ENCODE measurements at regions not wholly inside any gene's neighbourhood (a gene's known extent, or its start where the extent isn't known, plus 50 kb on each side); places are given as distances from the start of the nearest gene placed in this dataset.

DNA sequence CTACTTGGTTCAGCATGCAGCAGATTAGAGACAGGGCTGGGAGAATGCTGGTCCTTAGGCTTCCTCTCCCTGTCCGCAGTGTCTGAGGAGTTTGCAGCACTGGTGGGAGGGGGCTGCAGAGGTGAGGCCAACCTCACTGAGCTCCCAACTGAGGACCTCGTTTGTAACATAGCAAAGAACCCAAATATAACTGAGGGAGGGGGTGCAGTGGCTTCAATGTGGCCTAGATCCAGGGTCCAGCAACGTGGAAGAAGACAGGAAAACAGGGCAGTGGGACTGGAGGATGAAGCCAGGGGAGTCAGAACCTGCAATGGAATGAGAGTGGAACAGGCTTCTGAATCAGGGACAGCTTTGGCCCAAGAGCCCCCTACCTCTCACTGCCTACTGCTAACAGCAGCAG, 84.3 kb upstream of the MAFB start:
- no peaks in the 10 kb centered on the region for H3K9me3 Mint-ChIP-seq
- no peak for ATAC-seq (replicated peaks; ENCODE audit: extremely low read depth, poor library complexity, severe bottlenecking)
- H3K36me3 Mint-ChIP-seq (ENCODE audit: insufficient read depth), result peaks cover 4% of the 10 kb centered on the region
- no peak overlapping the region for H3K4me3 Mint-ChIP-seq
- H3K27ac Mint-ChIP-seq (ENCODE audit: low read depth), result no peak overlapping the region
- peaks cover 8% of the 10 kb centered on the region for H3K4me1 Mint-ChIP-seq
- H3K27me3 Mint-ChIP-seq, result peaks cover 28% of the 10 kb centered on the region
- DNase-seq (ENCODE audit: low spot score in 2 of 2), result no peak

DNA sequence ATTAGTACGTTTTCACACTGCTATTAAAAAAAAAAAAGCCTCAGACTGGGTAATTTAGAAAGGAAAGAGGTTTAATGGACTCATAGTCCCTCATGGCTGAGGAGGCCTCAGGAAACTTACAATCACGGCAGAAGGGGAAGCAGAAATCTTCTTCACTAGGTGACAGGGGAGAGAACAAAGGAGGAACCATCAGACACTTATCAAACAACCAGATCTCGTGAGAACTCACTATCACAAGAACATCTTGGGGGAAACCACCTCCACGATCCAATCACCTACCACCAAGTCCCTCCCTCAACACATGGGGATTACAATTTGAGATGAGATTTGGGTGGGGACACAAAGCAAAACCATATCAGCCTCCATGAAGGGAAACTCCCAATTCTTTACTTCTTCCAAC, 85.2 kb upstream of the MAFB start:
- no peaks in the 10 kb centered on the region for H3K9me3 Mint-ChIP-seq
- H3K27me3 Mint-ChIP-seq, result peaks cover 19% of the 10 kb centered on the region
- DNase-seq (ENCODE audit: low spot score in 2 of 2) (no peak), ATAC-seq (replicated peaks; ENCODE audit: extremely low read depth, poor library complexity, severe bottlenecking) (no peak)
- no peak overlapping the region for H3K27ac Mint-ChIP-seq (ENCODE audit: low read depth)
- peaks cover 4% of the 10 kb centered on the region for H3K36me3 Mint-ChIP-seq (ENCODE audit: insufficient read depth)
- no peak overlapping the region for H3K4me3 Mint-ChIP-seq
- H3K4me1 Mint-ChIP-seq, result peaks cover 8% of the 10 kb centered on the region

DNA sequence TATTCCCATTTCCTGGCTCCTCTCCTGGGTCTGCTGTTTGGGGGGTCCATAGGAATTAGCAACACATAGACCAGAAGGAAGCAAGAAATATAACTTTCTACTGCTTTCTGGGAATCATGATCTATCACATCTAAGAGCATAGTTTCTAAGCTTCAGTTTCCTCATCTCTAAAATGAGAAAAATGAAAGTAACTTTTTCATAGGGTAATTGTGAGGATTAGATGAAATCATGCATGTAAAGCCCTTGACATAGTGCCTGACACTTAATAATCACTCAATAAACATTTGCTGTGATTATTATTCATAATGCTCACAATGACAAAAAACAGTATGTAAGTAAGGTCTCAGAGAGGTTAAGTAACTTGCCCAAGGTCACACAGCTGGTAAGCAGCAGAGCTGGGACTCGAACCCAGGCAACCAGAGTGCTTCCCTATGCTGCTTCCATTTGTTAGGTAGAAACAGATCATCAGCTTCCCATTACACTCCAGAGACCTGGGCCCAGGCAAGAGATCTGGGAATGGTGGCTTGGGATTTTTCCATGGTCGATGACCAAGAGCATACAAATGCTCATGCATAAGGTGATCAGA, 86.6 kb upstream of the MAFB start:
- Mint-ChIP-seq H3K36me3 (ENCODE audit: insufficient read depth) (peaks cover 4% of the 10 kb centered on the region), H3K4me3 (no peak overlapping the region), H3K27ac (ENCODE audit: low read depth) (no peak overlapping the region), H3K27me3 (peaks cover 8% of the 10 kb centered on the region), H3K9me3 (no peaks in the 10 kb centered on the region), H3K4me1 (peaks cover 8% of the 10 kb centered on the region)
- DNase-seq (ENCODE audit: low spot score in 2 of 2), result no peak
- ATAC-seq (replicated peaks; ENCODE audit: extremely low read depth, poor library complexity, severe bottlenecking), result no peak

DNA sequence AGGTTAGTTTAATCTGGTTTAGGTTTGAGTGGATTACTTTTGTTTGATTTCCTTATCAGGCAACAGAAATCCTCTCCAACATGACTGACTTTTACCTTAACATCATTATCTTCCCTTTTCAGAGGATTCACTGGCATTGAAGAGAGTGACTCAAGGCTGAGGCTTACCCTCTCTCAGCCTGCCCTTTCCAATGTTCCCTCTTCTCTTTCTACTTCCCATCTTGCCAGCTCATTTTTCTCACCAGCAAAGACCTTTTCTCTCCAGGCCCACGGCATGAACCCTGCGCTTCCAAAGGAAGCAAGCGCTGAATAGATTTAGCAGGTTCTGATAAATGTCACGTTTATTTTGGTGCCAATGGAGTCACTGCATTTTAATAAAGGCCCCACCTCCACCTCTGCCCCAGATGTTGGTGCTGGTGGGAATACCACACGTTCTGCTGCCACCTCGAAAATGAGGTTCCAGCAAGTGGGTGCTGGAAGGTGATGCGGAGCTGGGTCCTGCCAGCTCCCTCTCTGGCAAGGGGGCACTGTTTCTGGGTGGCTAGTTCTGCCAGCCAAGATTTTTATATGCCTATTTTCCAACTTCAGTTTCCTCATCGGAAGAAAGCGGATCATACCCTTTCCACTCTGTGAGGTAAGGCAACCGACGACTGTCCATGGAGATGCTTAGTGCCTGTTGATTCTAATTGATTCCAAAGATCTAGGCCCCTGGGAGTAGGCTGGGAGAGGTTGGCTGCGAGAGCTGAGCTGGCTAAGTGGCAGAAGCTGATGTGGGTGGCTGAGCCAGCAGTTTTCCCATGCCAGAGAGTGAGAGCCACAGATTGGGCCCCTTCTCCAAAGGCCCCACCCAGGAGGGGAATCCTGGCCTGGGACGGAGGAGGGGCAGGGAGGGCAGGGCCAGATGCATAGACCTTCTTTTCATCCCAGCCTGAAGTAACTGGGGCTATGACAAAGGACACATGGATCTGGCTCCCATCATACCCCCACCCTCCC, 87.7 kb upstream of the MAFB start:
- Mint-ChIP-seq H3K27ac (ENCODE audit: low read depth) (no peak overlapping the region), H3K4me1 (peaks cover 8% of the 10 kb centered on the region), H3K36me3 (ENCODE audit: insufficient read depth) (peaks cover 2% of the 10 kb centered on the region), H3K4me3 (no peak overlapping the region), H3K27me3 (no peaks in the 10 kb centered on the region), H3K9me3 (no peaks in the 10 kb centered on the region)
- DNase-seq (ENCODE audit: low spot score in 2 of 2), result no peak
- no peak for ATAC-seq (replicated peaks; ENCODE audit: extremely low read depth, poor library complexity, severe bottlenecking)

DNA sequence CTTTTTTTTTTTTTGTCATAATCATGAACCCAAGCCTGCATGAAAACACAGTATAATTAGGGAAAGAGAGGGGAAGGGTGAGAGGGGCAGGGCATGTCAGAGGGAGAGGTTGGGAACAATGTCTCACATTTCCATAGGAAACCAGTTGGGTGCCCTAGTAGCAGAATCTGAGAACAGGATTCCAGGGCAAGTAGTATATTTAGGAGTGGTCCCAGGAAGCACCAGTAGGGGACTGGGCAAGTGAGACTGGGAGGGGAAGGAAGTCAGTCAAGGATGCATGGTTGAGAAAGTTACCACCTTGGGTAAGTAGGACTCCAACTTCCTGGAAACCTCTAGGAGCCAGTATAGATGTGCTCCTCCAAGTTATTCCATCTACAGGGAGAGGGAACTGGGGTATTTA, 88.6 kb upstream of the MAFB start:
- DNase-seq (ENCODE audit: low spot score in 2 of 2), result no peak
- Mint-ChIP-seq H3K27me3 (no peaks in the 10 kb centered on the region), H3K4me1 (peaks cover 8% of the 10 kb centered on the region), H3K4me3 (no peak overlapping the region), H3K36me3 (ENCODE audit: insufficient read depth) (peaks cover 2% of the 10 kb centered on the region), H3K9me3 (no peaks in the 10 kb centered on the region), H3K27ac (ENCODE audit: low read depth) (no peak overlapping the region)
- no peak for ATAC-seq (replicated peaks; ENCODE audit: extremely low read depth, poor library complexity, severe bottlenecking)

DNA sequence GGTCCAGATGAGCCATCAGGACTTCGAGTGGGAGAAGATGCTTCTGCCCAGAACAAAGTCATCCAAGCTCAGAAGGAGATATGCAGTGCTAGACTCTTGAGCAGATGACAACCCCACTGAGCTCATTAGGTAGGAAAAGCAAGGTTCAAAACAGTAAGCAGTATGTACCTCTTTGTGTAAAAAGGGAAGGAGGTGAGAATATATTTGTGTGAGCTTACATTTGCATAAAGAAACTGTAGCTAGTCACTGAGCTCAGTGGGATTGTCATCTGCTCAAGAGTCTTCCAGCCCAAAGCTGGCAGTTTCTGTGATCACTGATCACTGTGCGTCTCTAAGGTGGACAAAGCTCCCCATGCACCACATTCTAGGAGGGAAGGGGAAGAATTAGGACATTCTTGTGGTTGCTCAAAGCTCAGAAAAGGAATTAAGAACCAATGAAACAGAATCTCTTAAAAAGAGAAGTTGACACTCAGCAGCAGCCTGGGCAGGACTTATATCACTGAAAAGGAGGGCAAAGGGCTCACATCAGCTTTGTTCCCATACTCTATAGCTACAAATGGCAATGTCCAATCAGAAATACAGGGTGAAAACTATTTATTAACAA, 90.0 kb upstream of the MAFB start:
- peaks cover 10% of the 10 kb centered on the region for H3K4me1 Mint-ChIP-seq
- no peaks in the 10 kb centered on the region for H3K9me3 Mint-ChIP-seq
- no peaks in the 10 kb centered on the region for H3K27me3 Mint-ChIP-seq
- ATAC-seq (replicated peaks; ENCODE audit: extremely low read depth, poor library complexity, severe bottlenecking), result no peak
- no peak for DNase-seq (ENCODE audit: low spot score in 2 of 2)
- no peak overlapping the region for H3K27ac Mint-ChIP-seq (ENCODE audit: low read depth)
- H3K36me3 Mint-ChIP-seq (ENCODE audit: insufficient read depth), result no peaks in the 10 kb centered on the region
- H3K4me3 Mint-ChIP-seq, result no peak overlapping the region

DNA sequence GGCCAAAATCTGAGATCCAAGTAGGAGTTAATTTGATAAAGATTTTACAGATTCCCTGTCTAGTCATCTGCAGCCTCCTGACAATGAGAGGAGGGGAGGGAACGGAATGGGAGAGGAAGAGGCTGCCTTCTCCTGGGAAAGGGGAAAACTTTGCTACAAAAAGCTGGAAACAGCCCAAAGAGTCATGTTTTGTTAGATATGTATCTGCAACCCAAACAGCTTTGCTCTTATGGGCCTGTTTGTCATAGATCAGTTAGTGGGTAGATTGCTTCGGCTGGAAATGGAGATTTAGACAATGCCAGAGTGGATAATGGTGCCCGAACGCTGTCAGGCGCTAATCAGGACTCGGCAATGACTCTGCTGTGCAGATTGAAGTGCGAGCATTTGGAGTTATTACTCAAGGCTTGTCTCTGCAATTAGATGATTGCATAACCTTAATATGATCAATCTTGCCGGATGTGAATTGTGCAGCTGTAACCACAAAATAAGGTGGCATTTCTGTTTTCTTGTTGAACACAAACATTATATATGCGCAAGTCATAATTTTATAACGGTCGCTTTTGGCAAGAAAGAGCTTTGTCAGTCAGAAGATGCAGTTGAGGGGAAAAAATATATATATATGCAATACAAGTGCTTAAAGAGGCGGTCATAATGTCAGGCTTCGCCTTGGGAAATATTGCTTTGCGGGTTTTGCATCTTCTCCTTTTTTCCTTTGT, 92.4 kb upstream of the MAFB start:
- peaks cover 5% of the 10 kb centered on the region for H3K4me1 Mint-ChIP-seq
- no peak overlapping the region for H3K27ac Mint-ChIP-seq (ENCODE audit: low read depth)
- no peaks in the 10 kb centered on the region for H3K9me3 Mint-ChIP-seq
- H3K27me3 Mint-ChIP-seq, result no peaks in the 10 kb centered on the region
- DNase-seq (ENCODE audit: low spot score in 2 of 2) (no peak), ATAC-seq (replicated peaks; ENCODE audit: extremely low read depth, poor library complexity, severe bottlenecking) (peak; percentile 3)
- no peak overlapping the region for H3K4me3 Mint-ChIP-seq
- H3K36me3 Mint-ChIP-seq (ENCODE audit: insufficient read depth), result no peaks in the 10 kb centered on the region

DNA sequence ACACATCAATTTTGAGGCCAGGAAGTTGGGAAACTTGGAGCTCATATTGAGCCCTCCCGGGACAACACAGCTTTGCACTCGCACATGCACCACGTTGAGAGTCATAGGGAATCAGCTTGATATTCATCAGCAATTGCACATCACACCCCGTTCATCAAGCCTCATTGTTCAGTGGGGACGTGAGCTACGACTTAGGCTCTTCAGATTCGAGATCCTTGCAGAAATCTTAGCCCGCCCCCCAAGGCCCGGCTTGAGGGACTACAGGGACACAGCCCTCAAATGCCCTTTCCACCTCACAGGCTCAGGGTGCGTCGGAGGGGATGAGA, 93.0 kb upstream of the MAFB start:
- H3K36me3 Mint-ChIP-seq (ENCODE audit: insufficient read depth), result no peaks in the 10 kb centered on the region
- no peaks in the 10 kb centered on the region for H3K9me3 Mint-ChIP-seq
- ATAC-seq (replicated peaks; ENCODE audit: extremely low read depth, poor library complexity, severe bottlenecking), result no peak
- H3K27me3 Mint-ChIP-seq, result no peaks in the 10 kb centered on the region
- peaks cover 5% of the 10 kb centered on the region for H3K4me1 Mint-ChIP-seq
- no peak overlapping the region for H3K27ac Mint-ChIP-seq (ENCODE audit: low read depth)
- no peak for DNase-seq (ENCODE audit: low spot score in 2 of 2)
- no peak overlapping the region for H3K4me3 Mint-ChIP-seq

DNA sequence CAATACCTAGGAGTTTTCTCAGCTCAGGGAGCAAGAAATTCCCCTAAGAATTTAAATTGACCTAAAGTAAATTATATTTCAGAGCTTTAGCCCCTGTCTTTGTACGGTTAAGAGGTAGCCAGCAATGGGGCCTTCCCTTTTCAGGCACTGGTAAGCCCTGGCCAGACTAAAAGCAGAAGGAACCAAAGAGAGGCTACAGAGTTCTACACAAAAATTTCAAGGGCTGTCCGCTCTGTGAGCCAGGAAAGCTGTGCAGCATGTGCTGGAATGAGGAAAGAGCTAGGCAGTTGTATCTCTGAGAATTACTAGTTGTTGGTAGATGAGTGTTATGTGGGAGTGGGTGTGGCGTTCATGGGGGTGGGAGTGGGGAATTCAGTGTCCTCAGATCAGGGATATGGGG, 96.3 kb upstream of the MAFB start:
- DNase-seq (ENCODE audit: low spot score in 2 of 2), result no peak

DNA sequence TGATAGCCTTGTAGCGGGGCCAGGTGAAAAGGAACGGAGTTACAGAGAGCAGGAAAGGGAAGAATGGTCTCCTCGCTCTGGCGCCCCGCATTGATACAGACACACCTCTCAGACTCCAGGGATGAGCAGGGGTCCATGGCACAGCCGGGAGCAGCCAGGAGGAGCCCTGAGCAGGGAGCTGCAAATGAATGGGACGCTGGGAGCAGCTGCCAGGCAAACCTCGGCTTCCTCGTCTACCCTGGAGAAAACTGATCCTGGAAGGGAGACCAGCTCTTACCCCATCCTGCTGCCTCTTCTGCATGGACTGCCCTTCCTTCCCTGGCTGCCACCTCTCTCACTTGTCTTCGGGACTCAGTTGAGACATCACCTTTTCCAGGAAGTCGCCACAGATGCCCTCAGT, 97.3 kb upstream of the MAFB start:
- H3K27me3 Mint-ChIP-seq, result peaks cover 23% of the 10 kb centered on the region
- H3K27ac Mint-ChIP-seq (ENCODE audit: low read depth), result no peak overlapping the region
- no peak overlapping the region for H3K4me3 Mint-ChIP-seq
- H3K36me3 Mint-ChIP-seq (ENCODE audit: insufficient read depth), result no peaks in the 10 kb centered on the region
- H3K4me1 Mint-ChIP-seq, result peaks cover 5% of the 10 kb centered on the region
- DNase-seq (ENCODE audit: low spot score in 2 of 2), result no peak
- H3K9me3 Mint-ChIP-seq, result no peaks in the 10 kb centered on the region
- no peak for ATAC-seq (replicated peaks; ENCODE audit: extremely low read depth, poor library complexity, severe bottlenecking)

More for the DNA sequence above, 96.3 kb upstream of the MAFB start:
- no peak for ATAC-seq (replicated peaks; ENCODE audit: extremely low read depth, poor library complexity, severe bottlenecking)
- Mint-ChIP-seq H3K27me3 (peaks cover 23% of the 10 kb centered on the region), H3K9me3 (no peaks in the 10 kb centered on the region), H3K4me1 (peaks cover 5% of the 10 kb centered on the region), H3K27ac (ENCODE audit: low read depth) (no peak overlapping the region), H3K4me3 (no peak overlapping the region), H3K36me3 (ENCODE audit: insufficient read depth) (no peaks in the 10 kb centered on the region)

DNA sequence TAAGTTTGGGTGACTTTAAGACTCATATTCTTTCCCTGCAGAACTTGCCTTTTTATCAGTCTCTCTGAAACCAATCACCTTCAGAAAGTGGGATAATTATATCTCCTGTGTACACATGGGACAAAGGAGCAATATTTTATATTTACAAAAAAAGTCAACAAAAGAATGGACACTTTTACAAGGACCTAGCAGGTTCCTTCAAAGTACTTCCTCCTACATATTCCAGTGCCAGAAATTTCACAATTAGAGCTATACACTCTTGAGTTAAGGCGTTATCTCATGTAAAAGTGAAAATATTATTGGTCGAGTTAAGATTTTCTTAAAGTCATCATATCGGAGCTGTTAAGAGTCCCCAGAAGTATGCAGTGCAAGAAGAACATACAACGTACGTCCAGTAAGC, 98.9 kb upstream of the MAFB start:
- Mint-ChIP-seq H3K4me3 (no peak overlapping the region), H3K27ac (ENCODE audit: low read depth) (no peak overlapping the region), H3K4me1 (peaks cover 5% of the 10 kb centered on the region), H3K27me3 (peaks cover 23% of the 10 kb centered on the region), H3K9me3 (no peaks in the 10 kb centered on the region), H3K36me3 (ENCODE audit: insufficient read depth) (no peaks in the 10 kb centered on the region)
- ATAC-seq (replicated peaks; ENCODE audit: extremely low read depth, poor library complexity, severe bottlenecking) (no peak), DNase-seq (ENCODE audit: low spot score in 2 of 2) (no peak)

DNA sequence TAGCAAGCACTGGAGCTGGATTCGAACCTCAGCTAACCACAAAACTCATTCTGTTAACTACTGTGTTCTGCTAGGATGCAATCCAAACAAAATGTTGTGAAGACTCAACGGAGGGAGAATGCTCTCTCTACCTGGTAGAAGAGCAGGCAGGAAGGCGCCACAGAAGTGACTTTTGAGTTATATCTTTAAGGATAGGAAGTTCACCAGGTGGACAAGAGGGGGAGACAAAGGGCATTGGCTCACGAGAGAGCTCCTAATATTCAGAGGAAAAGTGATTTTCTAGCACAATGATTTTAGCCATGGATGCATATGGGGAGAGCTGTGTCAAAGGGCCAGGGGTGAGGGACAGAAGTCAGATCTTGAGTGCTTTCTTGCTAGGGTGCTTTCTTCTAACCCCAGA, 108.4 kb upstream of the MAFB start:
- Mint-ChIP-seq H3K4me1 (no peaks in the 10 kb centered on the region), H3K27ac (ENCODE audit: low read depth) (no peak overlapping the region), H3K9me3 (no peaks in the 10 kb centered on the region), H3K4me3 (no peak overlapping the region), H3K27me3 (peaks cover 36% of the 10 kb centered on the region), H3K36me3 (ENCODE audit: insufficient read depth) (peaks cover 2% of the 10 kb centered on the region)
- ATAC-seq (replicated peaks; ENCODE audit: extremely low read depth, poor library complexity, severe bottlenecking), result no peak
- no peak for DNase-seq (ENCODE audit: low spot score in 2 of 2)
